HG03442 (cell line): ENCODE measurements at regions not wholly inside any gene's neighbourhood (a gene's known extent, or its start where the extent isn't known, plus 50 kb on each side); places are given as distances from the start of the nearest gene placed in this dataset.
"Not testable (repeated sequence)": the region's sequence is repeated elsewhere in the genome, so short reads cannot be mapped to it uniquely, and the experiment has no call there.

ENCODE experiments used
- ATAC-seq: cut with Tn5 transposase; IDR thresholded peaks from one replicate; pipeline ENCODE4 v1.9.1; 2021; ENCODE audit warnings: mild to moderate bottlenecking, moderate library complexity; ENCODE audit not compliant: unreplicated experiment

GRCh38 chr12:30166006-30166795 lies 382.5 kb upstream of the TMTC1 start:
- no peak for ATAC-seq

GRCh38 chr12:30164382-30165318 lies 380.9 kb upstream of the TMTC1 start:
- no peak for ATAC-seq

GRCh38 chr12:30156833-30157232 lies 373.1 kb upstream of the TMTC1 start:
- not testable (repeated sequence) for ATAC-seq

DNA sequence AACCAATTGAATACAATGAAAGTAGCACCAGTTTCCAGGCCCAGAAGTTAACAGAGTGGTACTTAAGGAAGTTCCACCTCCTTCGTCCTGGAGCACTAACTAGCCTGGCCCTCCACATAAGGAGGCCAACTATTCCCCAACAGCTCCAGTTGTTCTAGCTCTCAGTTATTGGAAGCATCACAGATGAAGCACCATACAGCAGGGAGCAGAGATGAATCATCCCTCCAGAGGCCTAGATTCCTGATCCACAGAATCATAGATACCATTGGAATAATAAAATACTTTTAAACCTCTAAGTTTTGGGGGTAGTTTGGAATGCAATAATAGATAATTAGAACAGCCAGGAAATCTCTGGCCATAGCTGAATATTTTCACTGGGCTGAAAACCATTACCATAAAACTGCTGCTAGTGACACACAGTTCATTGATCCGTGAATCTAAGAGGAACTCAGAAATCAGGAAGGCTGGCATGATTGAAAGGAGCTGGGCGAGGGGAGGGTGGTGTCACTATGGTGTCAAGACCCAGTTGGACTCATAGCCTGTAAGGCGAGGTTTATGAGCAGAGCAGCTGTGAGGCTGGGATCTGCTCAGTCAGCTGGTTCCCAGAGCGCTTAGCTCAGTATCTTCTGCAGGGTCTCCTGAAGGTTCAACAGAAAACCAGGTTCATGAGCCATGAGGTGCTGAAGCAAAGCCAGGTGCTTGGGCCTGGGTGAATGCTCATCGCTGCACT lies 371.4 kb upstream of the TMTC1 start:
- no peak for ATAC-seq

- ATAC-seq: no peak
Measured at GRCh38 chr12:30153981-30154380, 370.2 kb upstream of the TMTC1 start.

- ATAC-seq: no peak
Measured at GRCh38 chr12:30152705-30153104, 369.0 kb upstream of the TMTC1 start.

- ATAC-seq: no peak
Measured at GRCh38 chr12:30151831-30152230, 368.1 kb upstream of the TMTC1 start.

GRCh38 chr12:30146561-30146960 lies 362.8 kb upstream of the TMTC1 start:
- ATAC-seq: no peak

GRCh38 chr12:30145684-30146032 lies 361.9 kb upstream of the TMTC1 start:
- ATAC-seq: no peak

GRCh38 chr12:30144777-30145683 lies 361.3 kb upstream of the TMTC1 start:
- ATAC-seq: no peak

DNA sequence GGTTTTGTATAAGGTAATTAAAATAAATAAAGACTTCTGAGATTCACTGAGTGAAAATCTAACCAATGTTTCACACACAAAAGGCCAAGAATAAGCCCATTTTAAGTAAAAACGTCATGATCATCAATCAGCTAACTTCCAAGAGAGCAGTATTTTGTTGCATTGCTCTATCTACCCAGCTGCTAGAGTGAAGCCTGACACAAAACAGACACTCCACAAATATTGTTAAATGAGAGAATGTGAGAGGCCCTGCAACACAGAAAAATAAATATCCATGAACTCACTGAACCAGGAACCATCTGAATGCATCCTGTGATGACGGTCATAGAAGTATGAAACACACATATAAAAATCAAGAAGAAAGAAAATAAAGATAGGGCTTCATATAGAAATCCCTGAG lies 358.6 kb upstream of the TMTC1 start:
- no peak for ATAC-seq

DNA sequence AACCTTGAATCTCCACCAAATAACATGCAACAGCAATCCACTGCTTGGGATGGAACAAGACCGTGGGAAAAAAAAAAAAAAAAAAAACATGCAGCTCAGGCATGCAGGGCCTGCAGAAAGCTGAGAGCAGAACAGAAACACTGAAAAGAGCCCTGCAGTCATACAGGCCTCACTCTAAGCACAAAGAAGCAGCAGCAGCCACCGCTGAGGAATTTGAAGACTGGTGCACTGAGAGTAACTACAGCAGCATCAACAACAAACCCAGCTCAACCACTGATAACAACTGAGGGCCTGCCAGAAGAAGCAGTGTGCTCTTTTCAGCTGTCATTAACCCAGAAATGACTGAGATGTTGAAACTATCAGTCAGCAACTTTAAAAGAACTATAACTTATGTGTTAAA lies 354.7 kb upstream of the TMTC1 start:
- no peak for ATAC-seq

- no peak for ATAC-seq
Measured at GRCh38 chr12:30136696-30137095, 353.0 kb upstream of the TMTC1 start.

DNA sequence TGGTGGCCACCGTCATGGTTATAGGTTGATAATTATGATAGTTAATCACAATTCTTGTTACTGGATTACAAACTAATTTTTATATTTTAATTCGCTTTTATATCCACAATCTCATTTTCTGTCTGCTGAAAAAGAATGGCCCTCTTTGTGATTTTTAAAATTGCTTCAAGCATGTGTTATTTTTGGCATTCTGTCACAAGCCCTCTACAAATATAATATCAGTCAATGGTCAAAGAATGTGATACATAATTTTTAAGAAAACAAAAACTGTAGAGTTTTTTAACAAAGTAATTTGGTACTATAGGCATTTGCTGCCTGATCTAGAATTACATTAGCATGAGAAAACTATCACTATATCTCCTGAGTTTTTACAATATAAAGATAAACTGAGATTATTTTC lies 352.0 kb upstream of the TMTC1 start:
- ATAC-seq: no peak

DNA sequence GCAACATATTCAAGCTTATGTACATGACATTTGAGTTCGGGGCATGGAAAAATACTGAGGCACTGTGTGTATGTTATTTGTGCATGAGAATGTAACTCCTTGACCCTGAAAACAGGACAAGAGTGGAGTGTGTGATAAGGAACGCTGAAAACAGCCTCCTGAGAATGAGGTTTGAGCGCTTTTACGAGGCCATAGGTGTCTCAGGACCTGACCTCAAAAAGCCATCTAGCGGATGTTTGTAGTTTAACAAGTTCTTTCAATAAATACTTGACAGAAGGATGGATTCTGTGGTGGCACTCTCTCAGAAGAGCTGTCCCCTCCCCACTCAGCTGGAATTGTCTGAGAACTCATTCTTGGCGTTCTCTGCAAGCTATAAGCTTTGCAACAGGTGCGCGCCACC lies 350.5 kb upstream of the TMTC1 start:
- ATAC-seq: no peak

DNA sequence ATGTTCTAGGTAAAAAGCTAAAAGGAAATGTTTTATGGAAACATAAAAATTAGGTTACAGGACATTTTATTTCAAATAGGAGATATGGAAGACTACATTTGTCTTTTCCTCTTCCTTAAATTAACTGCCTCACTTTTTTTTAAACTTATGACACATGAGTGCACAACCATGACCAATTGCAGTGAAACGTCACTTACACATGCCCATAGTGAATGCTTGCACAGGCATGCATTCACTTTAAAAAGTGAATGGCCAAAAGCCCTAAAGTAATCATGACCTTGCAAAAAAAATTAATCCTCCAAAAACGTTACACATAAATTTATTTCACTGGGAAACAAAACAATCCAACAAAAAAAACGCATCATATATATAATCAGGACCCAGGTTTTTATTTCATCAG lies 343.2 kb upstream of the TMTC1 start:
- no peak for ATAC-seq

DNA sequence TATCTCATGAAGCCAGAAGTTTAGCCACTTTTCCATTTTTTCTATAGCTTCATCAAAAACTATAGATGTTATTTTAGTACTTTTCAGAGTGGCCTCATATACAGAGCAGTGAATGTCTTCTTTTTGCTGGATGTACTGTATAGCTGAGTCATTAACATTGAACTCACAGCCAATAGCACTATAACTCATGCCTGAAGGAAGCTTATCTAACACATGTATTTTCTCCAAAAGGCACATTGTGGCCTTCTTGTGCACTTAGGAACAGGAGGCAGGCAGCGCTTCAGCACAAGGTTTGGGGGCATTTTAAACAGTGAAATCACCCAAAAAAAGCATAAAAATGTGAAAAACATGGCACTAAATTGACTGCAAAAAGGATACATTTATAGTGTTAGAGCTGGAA lies 336.8 kb upstream of the TMTC1 start:
- no peak for ATAC-seq

DNA sequence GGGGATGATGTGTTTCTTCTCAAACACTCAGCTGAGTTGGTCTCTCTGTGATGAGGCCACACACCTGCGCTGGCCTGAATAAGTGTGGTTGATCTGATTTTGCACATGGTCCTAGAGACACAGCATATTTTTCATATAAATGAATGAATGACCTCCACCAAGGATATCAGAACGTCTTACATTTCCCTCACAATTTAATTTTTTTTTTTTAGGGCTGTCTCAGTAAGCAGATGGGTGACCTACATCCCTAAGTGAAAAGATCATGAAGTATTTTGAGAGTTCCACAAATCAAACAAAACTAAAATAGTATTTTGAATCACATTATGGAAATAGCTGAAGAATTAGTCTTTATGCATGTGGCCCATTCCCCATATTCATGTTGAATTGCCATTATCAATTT lies 333.7 kb upstream of the TMTC1 start:
- no peak for ATAC-seq

- ATAC-seq: no peak
Measured at GRCh38 chr12:30111719-30112118, 328.0 kb upstream of the TMTC1 start.

DNA sequence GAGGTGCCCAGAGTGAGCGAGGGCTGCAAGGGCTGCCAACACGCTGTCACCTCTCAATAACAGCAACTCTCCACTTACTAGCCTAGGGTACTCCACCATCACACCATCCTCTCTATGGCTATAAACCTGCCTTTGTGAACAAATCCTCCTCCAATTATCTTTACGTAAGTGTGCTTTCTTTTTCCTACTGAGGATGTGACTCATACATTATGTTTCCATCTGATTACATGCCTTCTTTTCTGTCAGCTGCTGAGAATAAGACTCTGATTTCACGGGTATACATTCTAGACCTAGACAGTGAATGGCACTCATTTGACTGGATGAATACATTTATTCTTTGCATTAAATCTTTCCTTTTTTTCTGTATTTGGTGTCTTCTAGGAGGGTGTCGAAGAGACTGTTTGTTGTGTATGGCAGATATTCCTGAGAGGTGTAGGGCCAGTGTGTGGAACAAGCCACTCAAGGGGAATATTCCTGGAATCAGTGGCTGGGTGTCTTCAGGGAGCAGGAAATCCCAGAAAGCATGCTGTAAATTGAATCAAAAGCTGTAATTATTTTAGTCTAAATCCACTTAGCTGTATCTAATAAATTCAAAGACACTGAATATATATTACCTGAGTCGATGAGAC lies 327.3 kb upstream of the TMTC1 start:
- no peak for ATAC-seq
